ENCODE measurements at regions not wholly inside any gene's neighbourhood (a gene's known extent, or its start where the extent isn't known, plus 50 kb on each side); places are given as distances from the start of the nearest gene placed in this dataset.

GRCh38 chr3:180543877-180544276 lies 58.1 kb upstream of the TTC14 start:
- TF ChIP-seq CTCF (conservative IDR thresholded peaks at IDR 0.05; ENCODE audit: low read depth, low read length) = no peak
- no peak for TF ChIP-seq EZH2 (IDR thresholded peaks at IDR 0.05; ENCODE audit: borderline replicate concordance, low read depth, low read length, poor library complexity, severe bottlenecking)
